Mesenchymal stem cell (in vitro differentiated cells and primary cell): ENCODE measurements at regions not wholly inside any gene's neighbourhood (a gene's known extent, or its start where the extent isn't known, plus 50 kb on each side); places are given as distances from the start of the nearest gene placed in this dataset.

ENCODE experiments used
- DNase-seq: peaks from one replicate; pipeline ENCODE4 v3.0.0-alpha.2; 2013
- H2AFZ ChIP-seq: one replicate; pipeline ENCODE4 v1.6.1; 2013; ENCODE audit warnings: low read depth, mild to moderate bottlenecking, control low read depth, inconsistent platforms, low read length, moderate library complexity
- H2AK5ac ChIP-seq: 2 replicates; pipeline ENCODE4 v1.6.1; 2013; ENCODE audit warnings: low read length, moderate library complexity, mild to moderate bottlenecking, inconsistent platforms; ENCODE audit not compliant: severe bottlenecking
- H2BK120ac ChIP-seq: one replicate; pipeline ENCODE4 v1.6.1; 2013; ENCODE audit warnings: low read depth, mild to moderate bottlenecking, inconsistent platforms, low read length, moderate library complexity
- H2BK12ac ChIP-seq, 2 experiments: one replicate each; pipeline ENCODE4 v1.6.1; 2013; ENCODE audit warnings: inconsistent platforms in 2 of 2, low read length in 2 of 2, mild to moderate bottlenecking in 2 of 2, moderate library complexity in 2 of 2, control low read depth in 1 of 2
- H2BK15ac ChIP-seq: one replicate; pipeline ENCODE4 v1.6.1; 2013; ENCODE audit warnings: mild to moderate bottlenecking, low read depth, inconsistent platforms; ENCODE audit not compliant: poor library complexity, severe bottlenecking
- H2BK5ac ChIP-seq: 2 replicates; pipeline ENCODE4 v1.6.1; 2013; ENCODE audit warnings: low read depth, mild to moderate bottlenecking, low read length, control low read depth, inconsistent platforms; ENCODE audit not compliant: poor library complexity, severe bottlenecking
- H3K14ac ChIP-seq, 2 experiments: one replicate each; pipeline ENCODE4 v1.6.1; 2013; ENCODE audit warnings: inconsistent platforms in 2 of 2, low read length in 2 of 2, control low read depth in 1 of 2, mild to moderate bottlenecking in 1 of 2, moderate library complexity in 1 of 2
- H3K18ac ChIP-seq, 2 experiments: one replicate each; pipeline ENCODE4 v1.6.1; 2013; ENCODE audit warnings: inconsistent platforms in 2 of 2, low read length in 2 of 2, control low read depth in 1 of 2, low read depth in 1 of 2, mild to moderate bottlenecking in 1 of 2
- H3K23ac ChIP-seq, 2 experiments: one replicate each; pipeline ENCODE4 v1.6.1; 2013; ENCODE audit warnings: inconsistent platforms in 2 of 2, low read length in 2 of 2, mild to moderate bottlenecking in 2 of 2, moderate library complexity in 2 of 2, control low read depth in 1 of 2
- H3K27ac ChIP-seq: 2 replicates; pipeline ENCODE4 v1.5.1; 2013; ENCODE audit warnings: mild to moderate bottlenecking, moderate library complexity, low read length, control low read depth, inconsistent platforms; ENCODE audit not compliant: poor library complexity, severe bottlenecking
- H3K27me3 ChIP-seq, 2 experiments: 2 replicates each; pipeline versions ENCODE4 v1.6.1 to v1.7.0; 2013; ENCODE audit warnings: low read length in 2 of 2, mild to moderate bottlenecking in 2 of 2, moderate library complexity in 2 of 2, control low read depth in 1 of 2, inconsistent platforms in 1 of 2; ENCODE audit not compliant: control insufficient read depth in 1 of 2, insufficient read depth in 1 of 2
- H3K36me3 ChIP-seq, 2 experiments: 2 replicates each; pipeline versions ENCODE4 v1.6.1 to v1.7.0; 2013; ENCODE audit warnings: low read length in 2 of 2, control low read depth in 1 of 2, inconsistent platforms in 1 of 2, low read depth in 1 of 2, mild to moderate bottlenecking in 1 of 2; ENCODE audit not compliant: insufficient read depth in 2 of 2, control insufficient read depth in 1 of 2
- H3K4ac ChIP-seq, 2 experiments: one replicate each; pipeline ENCODE4 v1.6.1; 2013; ENCODE audit warnings: inconsistent platforms in 2 of 2, low read length in 2 of 2, mild to moderate bottlenecking in 2 of 2, moderate library complexity in 2 of 2, control low read depth in 1 of 2, low read depth in 1 of 2
- H3K4me1 ChIP-seq: 2 replicates; pipeline ENCODE4 v1.6.1; 2013; ENCODE audit warnings: low read depth, low read length, control low read depth; ENCODE audit not compliant: control insufficient read depth, insufficient read depth
- H3K4me2 ChIP-seq: 2 replicates; pipeline ENCODE4 v1.6.1; 2013; ENCODE audit warnings: low read length, mild to moderate bottlenecking, inconsistent platforms; ENCODE audit not compliant: poor library complexity, severe bottlenecking
- H3K4me3 ChIP-seq, 2 experiments: 2 replicates each; pipeline versions ENCODE4 v1.5.1 to v1.7.0; 2013; ENCODE audit warnings: low read length in 2 of 2, mild to moderate bottlenecking in 2 of 2, control low read depth in 1 of 2, low read depth in 1 of 2; ENCODE audit not compliant: insufficient read depth in 1 of 2
- H3K79me1 ChIP-seq: replicated peaks from 2 replicates; pipeline ENCODE4 v1.6.1; 2013; ENCODE audit warnings: mild to moderate bottlenecking, control low read depth, low read length, inconsistent platforms; ENCODE audit not compliant: poor library complexity, severe bottlenecking
- H3K9ac ChIP-seq: 2 replicates; pipeline ENCODE4 v1.7.0; 2013; ENCODE audit warnings: mild to moderate bottlenecking, low read length, moderate library complexity
- H3K9me3 ChIP-seq: 2 replicates; pipeline ENCODE4 v1.7.0; 2013; ENCODE audit warnings: mild to moderate bottlenecking, low read length; ENCODE audit not compliant: control insufficient read depth
- H4K8ac ChIP-seq: one replicate; pipeline ENCODE4 v1.6.1; 2013; ENCODE audit warnings: inconsistent platforms, mild to moderate bottlenecking, low read length, moderate library complexity
- H4K91ac ChIP-seq: one replicate; pipeline ENCODE4 v1.6.1; 2013; ENCODE audit warnings: mild to moderate bottlenecking, low read length, inconsistent platforms
- WGBS: methylation state at CpG from one replicate; pipeline ENCODE4 v1.1.7; 2013; ENCODE audit warnings: mixed read lengths; 5-methylcytosine and 5-hydroxymethylcytosine counted together

DNA sequence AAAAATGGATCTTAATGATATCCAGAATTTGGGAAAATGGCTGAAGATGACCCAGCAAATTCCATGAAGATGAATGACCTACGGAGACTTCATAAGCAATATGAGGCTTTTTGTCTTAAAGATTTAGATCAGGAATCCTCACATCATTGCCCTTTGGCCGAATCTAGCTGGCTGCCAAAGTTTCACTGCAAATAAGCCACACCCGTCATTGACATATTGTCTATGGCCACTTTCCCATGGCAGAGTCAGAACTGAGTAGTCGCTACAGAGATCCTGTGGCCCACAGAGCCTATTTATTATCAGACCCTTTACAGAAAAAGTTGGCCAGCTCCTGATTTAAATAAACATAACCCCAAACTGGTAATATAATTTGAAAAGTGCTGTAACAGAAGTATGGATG lies 307.4 kb upstream of the RARB start:
- no peak overlapping the region for H2BK120ac ChIP-seq
- no peak overlapping the region for H2AFZ ChIP-seq
- no peak overlapping the region for H3K18ac ChIP-seq
- WGBS: 91% methylated on average over 4 of the region's 4 CpGs
- no peak overlapping the region for H3K9ac ChIP-seq
- no peak for DNase-seq
- no peak overlapping the region for H2BK5ac ChIP-seq
- H3K79me1 ChIP-seq: no peaks in the 10 kb centered on the region
- H3K4me3 ChIP-seq: no peak overlapping the region
- peaks cover 4% of the 10 kb centered on the region for H3K9me3 ChIP-seq
- no peaks in the 10 kb centered on the region for H3K4me1 ChIP-seq
- no peak overlapping the region for H3K23ac ChIP-seq
- H3K27me3 ChIP-seq: no peaks in the 10 kb centered on the region
- no peak overlapping the region for H3K27ac ChIP-seq
- H2AK5ac ChIP-seq: no peak overlapping the region
- no peak overlapping the region for H3K14ac ChIP-seq
- H4K91ac ChIP-seq: no peak overlapping the region
- H3K4me2 ChIP-seq: peak overlapping the region; percentile 29
- H2BK12ac ChIP-seq: no peak overlapping the region
- H4K8ac ChIP-seq: no peak overlapping the region
- H3K36me3 ChIP-seq: no peaks in the 10 kb centered on the region
- H3K4ac ChIP-seq: no peak overlapping the region
- H2BK15ac ChIP-seq: no peak overlapping the region

DNA sequence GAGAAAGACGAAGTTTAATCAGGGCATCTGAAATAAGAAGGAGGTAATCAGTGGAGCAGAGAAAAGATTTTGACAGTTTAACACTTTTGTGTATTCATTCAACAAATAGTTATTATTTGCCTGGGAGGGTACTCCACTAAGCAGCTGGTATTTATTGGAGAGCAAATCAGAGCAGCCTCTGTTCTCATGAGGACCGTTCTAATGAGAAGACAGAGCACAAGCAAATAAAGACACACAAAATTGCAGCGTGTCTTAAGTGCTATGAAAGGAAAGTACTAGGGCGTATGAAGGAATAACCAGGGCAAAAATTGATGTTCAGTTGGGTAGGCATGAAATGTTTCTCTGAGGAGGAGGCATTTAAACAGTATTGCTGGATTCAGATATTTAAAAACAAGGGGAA lies 302.9 kb upstream of the RARB start:
- no peaks in the 10 kb centered on the region for H3K79me1 ChIP-seq
- H4K91ac ChIP-seq: no peak overlapping the region
- H2BK120ac ChIP-seq: no peak overlapping the region
- no peak overlapping the region for H3K4ac ChIP-seq
- no peak overlapping the region for H3K23ac ChIP-seq
- no peak overlapping the region for H2BK5ac ChIP-seq
- no peak overlapping the region for H3K27ac ChIP-seq
- no peak overlapping the region for H2AK5ac ChIP-seq
- no peak for DNase-seq
- no peaks in the 10 kb centered on the region for H3K27me3 ChIP-seq
- WGBS: 89% methylated on average over 4 of the region's 4 CpGs
- no peak overlapping the region for H3K4me3 ChIP-seq
- peaks cover 29% of the 10 kb centered on the region for H3K9me3 ChIP-seq
- no peak overlapping the region for H2AFZ ChIP-seq
- no peaks in the 10 kb centered on the region for H3K4me1 ChIP-seq
- no peak overlapping the region for H3K18ac ChIP-seq
- no peak overlapping the region for H3K4me2 ChIP-seq
- no peak overlapping the region for H2BK12ac ChIP-seq
- H3K36me3 ChIP-seq: no peaks in the 10 kb centered on the region
- H3K14ac ChIP-seq: no peak overlapping the region
- H3K9ac ChIP-seq: no peak overlapping the region
- no peak overlapping the region for H4K8ac ChIP-seq
- no peak overlapping the region for H2BK15ac ChIP-seq

DNA sequence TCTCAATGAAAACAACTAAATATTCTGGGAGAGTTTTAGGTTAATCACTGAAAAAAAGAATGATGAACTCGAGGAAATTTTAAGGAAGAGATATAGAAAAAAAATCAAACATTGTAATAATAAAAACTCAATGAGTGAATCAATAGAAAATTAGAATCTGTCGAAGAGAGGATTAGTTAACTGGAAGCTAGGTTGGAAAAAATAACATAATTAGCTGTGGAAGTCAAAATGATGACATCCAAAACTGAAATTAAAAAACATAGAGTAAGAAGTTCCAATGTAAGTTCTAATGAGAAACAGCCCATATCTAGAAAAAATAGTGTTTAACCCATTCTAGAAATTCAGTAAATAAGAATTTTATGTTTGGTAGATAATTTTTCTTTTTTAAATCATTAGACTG lies 299.3 kb upstream of the RARB start:
- no peaks in the 10 kb centered on the region for H3K27me3 ChIP-seq
- DNase-seq: no peak
- H2AK5ac ChIP-seq: no peak overlapping the region
- no peak overlapping the region for H2BK12ac ChIP-seq
- H3K4me3 ChIP-seq: no peak overlapping the region
- H4K8ac ChIP-seq: no peak overlapping the region
- H3K4me1 ChIP-seq: no peaks in the 10 kb centered on the region
- H3K18ac ChIP-seq: no peak overlapping the region
- no peak overlapping the region for H3K4me2 ChIP-seq
- H3K27ac ChIP-seq: no peak overlapping the region
- H3K23ac ChIP-seq: no peak overlapping the region
- no peak overlapping the region for H4K91ac ChIP-seq
- peaks cover 35% of the 10 kb centered on the region for H3K9me3 ChIP-seq
- H2BK120ac ChIP-seq: no peak overlapping the region
- no peak overlapping the region for H3K4ac ChIP-seq
- no peak overlapping the region for H2BK15ac ChIP-seq
- H3K79me1 ChIP-seq: no peaks in the 10 kb centered on the region
- no peak overlapping the region for H3K9ac ChIP-seq
- no peak overlapping the region for H2AFZ ChIP-seq
- no peak overlapping the region for H3K14ac ChIP-seq
- no CpG with 5 or more reads among the region's 2 CpGs for WGBS
- H2BK5ac ChIP-seq: no peak overlapping the region
- H3K36me3 ChIP-seq: no peaks in the 10 kb centered on the region

GRCh38 chr3:25130724-25131520 lies 297.1 kb upstream of the RARB start:
- Histone ChIP-seq H4K8ac (no peak overlapping the region), H3K14ac (no peak overlapping the region), H2AFZ (no peak overlapping the region), H3K4me3 (no peak overlapping the region), H3K36me3 (no peaks in the 10 kb centered on the region), H3K23ac (no peak overlapping the region), H3K9ac (no peak overlapping the region), H3K4ac (no peak overlapping the region), H3K9me3 (peaks cover 35% of the 10 kb centered on the region), H3K4me2 (no peak overlapping the region), H3K18ac (no peak overlapping the region), H3K27me3 (no peaks in the 10 kb centered on the region), H3K79me1 (no peaks in the 10 kb centered on the region), H2BK15ac (no peak overlapping the region), H2BK120ac (no peak overlapping the region), H2BK12ac (no peak overlapping the region), H3K4me1 (no peaks in the 10 kb centered on the region), H3K27ac (no peak overlapping the region), H4K91ac (no peak overlapping the region), H2AK5ac (no peak overlapping the region), H2BK5ac (no peak overlapping the region)
- over 99% methylated on average over 3 of the region's 4 CpGs for WGBS
- no peak for DNase-seq
